ENCODE measurements at regions not wholly inside any gene's neighbourhood (a gene's known extent, or its start where the extent isn't known, plus 50 kb on each side); places are given as distances from the start of the nearest gene placed in this dataset.

GRCh38 chr17:74059479-74060240 is 143.8 kb upstream of the RPL38 start:
- DNase-seq, result peak; percentile 18 to 43

DNA sequence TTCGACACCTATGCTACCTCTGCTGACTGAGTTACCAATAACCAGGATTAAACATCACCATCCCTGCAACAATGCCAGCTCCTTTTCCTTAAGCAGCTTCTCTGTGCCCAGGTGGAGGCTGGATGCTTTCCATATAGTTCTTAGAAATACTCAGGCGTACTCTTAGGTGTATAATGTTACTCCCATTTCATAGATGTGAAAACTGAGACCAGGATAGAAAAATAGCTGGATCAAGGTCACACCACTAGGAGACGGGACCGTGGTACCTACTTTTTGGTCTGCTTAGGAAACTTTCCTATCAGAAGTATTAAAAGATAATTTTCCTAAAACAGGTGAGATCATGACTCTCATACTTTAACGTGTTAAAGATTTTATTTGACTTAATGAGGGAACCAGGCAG is 141.7 kb upstream of the RPL38 start:
- no peak for DNase-seq

GRCh38 chr17:74062234-74062633 is 141.2 kb upstream of the RPL38 start:
- DNase-seq, result no peak

DNA sequence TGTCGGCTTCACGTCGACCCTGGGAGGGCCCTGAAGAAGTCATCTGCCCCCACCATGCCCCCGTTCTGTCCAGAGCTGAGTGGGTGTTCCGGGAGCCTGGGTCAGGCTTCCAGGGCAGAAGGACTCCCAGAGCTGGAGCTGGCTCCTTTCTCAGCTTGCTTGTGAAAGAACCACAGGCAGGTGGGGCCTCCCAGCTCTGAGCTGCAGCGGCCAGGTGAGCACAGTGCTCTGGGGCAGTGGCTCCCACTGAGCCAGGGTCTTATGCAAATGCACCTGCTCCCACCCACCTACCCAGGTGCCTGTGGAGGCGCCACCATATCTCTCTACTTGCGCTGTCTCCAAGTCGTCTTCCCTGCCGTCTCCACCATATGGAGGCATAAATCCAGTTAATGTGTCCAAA is 140.0 kb upstream of the RPL38 start:
- DNase-seq, result no peak

DNA sequence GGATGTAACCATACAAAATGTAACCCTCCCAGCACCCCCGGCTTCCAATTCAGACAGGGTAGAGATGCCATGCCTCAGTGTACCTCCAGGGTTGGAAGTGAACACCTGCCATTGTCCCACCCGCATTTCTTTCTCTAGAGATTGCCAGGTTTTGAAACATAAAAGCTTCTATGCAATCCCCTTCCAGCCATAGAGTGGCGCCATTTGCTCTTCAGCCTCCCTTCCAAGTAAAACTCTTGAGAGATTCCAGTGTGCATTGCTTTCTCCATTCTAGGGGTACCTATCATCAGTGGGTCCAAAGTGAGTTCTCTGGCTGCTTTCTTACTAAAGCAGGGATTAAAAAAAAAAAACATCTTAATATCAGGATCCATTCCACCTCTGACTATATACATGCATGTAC is 133.1 kb upstream of the RPL38 start:
- no peak for DNase-seq

- no peak for DNase-seq
Measured at GRCh38 chr17:74070998-74071679, 132.3 kb upstream of the RPL38 start.

GRCh38 chr17:74072340-74072739 is 131.1 kb upstream of the RPL38 start:
- DNase-seq, result no peak

DNA sequence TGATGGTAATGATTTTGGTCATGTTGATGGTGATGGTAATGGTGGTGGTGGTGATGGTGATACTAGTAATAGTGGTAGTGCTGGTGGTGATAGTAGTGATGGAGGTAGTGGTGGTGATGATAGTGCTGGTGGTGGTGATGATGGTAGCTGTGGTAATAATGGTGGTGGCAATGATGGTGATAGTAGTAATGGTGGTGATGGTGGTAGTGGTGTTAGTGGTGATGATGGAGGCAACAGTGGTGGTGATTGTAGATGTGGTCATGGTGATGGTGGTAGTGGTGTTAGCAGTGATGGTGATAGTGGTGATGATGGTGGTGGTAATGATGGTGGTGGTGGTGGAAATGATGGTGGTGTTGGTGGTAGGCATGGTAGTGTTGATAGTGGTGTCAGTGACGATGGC is 127.0 kb upstream of the RPL38 start:
- no peak for DNase-seq

DNA sequence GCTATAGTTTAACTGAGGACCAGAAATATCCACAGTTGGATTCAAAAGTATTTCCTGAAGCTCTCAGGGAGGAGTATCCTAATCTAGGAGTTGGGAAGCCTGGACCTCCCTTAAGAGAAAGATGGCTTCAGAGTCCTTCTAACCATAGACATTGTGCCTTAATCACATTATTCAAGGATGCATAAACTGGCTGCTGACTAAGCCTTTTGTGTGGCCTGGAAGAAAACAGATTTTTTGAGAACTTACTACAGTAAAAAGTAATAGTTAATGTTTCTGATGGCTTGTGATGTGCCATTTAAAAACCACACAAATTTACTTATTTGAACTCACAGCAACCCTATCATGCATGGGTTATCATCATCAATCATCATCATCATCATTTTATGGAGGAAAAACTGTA is 126.2 kb upstream of the RPL38 start:
- DNase-seq, result no peak

- no peak for DNase-seq
Measured at GRCh38 chr17:74078363-74078941, 125.0 kb upstream of the RPL38 start.

DNA sequence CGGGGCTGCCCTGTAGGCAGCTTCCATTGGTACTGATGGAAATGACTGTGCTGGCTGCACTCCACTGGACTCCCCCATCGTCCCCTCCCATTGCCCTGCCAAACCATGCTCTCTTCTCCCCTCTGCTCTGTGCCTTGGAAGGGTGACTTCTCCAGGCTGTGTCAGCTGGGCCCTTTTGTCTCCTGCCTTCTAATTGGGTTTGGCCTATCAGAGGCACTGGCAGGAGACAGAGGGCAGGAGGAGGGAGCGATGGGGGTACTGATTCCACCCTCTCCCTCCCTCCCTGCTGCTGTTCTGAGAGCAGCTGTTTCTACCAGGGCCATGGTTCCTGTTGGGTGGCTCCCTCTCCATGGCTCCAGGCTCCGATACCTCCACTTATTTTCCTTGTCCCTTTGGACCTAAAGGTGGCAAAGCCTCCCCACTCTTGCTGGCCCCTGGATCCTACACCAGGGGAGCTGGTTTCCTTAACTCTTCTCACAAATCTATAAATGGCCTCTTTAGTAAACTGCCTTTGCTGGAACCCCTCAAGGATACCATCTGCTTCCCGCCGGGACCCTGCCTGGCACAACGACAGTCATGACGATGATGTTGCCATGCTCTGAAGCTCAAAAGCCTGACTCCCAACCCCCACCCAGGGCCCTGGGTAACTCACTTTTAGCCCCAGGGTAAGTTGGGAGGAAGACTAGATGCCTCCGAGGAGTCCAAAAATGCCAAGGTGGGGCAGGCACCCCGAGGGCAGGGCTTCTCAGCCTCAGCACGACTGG is 123.8 kb upstream of the RPL38 start:
- no peak for DNase-seq

DNA sequence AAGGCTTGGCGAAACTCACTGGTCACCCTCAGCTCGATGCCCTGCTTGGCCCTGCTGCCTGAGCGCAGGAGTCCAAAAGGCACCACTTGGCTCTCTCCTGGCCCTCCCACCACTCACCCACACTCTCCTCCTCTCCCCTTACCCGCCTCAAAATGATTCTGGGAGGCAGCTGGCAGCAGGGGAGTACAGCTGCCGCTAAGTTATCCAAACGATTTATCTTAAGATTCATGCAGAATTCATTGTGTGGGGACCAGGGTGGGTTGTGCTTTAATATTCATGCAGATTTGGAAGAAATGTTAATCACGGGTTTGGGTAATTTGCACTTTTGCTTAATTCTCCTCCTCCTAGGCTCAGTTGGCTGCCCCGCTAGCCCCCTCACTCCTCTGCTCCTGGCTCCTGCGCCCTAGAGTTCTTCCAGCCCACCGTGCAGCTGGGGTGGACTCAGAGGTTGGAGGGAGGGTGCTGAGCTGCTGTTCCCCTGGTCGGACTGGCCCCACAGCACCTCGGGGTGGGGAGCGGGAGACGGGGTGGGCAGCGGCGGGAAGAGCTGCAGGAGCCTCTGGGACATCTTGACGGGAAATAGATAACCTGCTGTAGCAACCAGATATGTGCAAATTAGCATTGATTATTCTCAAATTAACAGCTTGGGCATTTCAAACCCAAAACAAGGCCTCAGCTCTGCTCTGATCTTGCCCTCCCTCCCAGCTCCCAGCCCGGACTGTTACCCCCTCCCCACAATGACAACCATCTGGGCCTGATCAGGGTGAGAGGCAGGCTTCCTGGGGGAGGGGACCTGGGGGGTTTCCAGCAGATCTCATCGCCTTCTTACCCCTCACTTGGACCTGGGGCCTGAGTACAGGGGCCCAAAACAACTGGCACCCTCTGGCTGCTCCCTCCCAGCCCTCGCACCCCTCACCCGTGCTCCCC is 122.6 kb upstream of the RPL38 start:
- DNase-seq, result no peak

DNA sequence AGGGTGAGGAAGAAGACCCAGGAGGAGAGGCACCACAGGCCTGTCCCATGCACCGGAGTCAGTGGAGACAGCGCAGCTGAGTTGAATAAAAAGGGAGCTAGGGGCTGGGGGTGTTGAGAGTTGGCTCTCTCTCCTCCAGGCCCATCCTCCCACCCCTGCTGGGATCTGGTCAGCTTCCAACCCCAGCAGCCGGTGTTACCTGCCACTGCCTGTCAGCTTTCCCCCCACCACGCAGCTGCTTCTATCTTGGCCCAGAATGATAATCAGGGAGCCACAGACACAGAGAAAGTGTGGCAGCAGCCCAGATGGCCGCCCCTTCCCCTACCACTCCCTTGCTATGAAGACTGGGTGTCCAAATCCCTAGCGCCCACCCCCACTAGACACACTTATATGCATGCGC is 120.6 kb upstream of the RPL38 start:
- no peak for DNase-seq

DNA sequence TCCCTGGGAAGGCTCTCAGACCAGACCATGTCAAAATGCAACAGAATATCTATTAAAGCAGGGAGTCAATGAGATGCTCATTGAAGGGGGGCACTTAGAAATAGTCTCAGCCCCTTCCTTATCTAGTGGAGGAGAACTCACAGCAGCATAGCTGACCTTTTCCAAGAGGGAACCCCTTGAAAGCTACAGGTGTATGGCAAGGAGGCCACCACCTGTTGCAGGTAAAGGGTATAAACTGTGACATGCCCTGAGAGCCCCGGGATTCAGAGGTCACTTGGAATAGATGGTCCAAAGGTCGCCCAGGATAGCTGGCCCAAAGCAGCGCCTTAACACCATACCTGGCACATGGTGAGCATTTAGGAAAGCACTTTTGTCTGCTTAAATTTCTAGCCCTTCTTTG is 120.2 kb upstream of the RPL38 start:
- DNase-seq, result no peak

- DNase-seq, result no peak
Measured at GRCh38 chr17:74085434-74085833, 118.0 kb upstream of the RPL38 start.

DNA sequence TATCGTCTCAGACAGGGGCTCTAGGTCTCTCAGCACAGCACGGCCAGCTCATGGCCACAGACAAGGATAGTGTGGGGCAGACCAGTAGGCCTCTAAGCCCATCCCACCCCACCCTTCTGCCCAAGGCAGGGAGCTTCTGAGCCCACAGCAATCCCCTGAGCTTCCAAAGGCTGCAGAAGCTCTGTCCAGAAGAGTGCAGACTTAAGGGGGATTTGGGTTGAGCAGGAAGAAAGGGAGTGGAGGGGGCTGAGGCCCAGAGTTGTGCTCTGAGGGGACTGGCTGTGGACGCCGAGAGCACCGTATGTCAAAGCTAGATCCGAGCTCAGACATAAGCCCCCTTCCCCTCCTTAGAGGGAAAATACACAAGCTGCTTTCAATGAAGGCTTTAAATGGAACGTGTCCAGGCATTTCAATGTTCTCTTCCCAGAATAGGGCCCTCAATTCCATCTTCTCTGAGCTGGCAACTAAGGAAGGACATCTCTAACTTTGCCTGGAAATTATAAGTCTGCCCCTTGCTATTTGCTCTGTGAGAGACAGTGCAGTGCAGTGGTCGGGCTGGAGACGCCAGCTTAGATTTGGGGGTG is 116.4 kb upstream of the RPL38 start:
- DNase-seq, result no peak

DNA sequence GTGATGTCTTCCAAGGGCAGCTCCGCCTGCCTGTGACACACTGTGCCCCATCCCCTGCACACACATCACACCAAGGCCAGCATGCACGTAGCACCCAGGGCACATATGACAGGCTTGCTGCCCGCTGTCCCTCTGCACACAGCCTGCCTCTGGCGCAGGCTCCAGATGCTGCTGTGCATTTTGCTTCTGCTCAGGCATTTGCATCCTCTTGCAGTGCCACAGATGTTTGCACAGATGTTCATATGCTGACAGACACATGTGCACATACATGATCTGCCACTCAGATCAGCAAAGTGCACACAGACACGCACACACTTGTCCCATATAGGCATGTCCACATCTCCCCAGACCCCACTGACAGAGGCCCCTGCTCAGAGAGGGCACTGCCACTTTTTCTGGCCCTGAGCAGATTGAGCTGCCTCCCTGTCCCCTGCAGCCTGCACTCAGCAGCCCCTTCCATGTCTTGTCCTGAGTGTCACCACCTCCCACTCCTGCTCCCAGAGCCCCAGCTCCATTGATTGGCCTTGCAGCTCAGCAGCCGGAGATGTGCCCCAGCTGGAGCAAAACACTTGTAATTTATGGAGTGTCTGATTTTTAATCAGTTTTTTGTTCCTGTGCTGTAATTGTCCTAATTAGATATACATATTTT is 115.1 kb upstream of the RPL38 start:
- no peak for DNase-seq

GRCh38 chr17:74088934-74089329 is 114.5 kb upstream of the RPL38 start:
- DNase-seq, result no peak

DNA sequence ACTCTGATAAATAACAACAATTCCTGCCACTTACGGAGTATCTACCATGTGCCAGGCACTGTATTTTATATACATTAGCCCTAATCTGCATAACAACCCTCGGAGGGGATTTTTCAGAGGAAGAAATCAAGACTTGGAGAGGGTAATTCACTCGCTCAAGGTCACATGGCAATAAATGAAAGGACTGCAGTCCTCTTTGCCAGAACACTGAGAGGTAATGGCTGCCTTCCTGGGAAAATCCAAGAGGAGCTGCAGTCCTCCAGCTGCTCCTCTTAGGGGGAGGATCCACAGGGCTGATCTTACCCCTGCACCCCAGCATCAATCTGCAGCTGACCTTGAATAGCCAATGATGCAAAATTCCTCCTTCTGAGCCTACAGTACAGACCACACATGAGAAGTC is 114.1 kb upstream of the RPL38 start:
- DNase-seq, result no peak

DNA sequence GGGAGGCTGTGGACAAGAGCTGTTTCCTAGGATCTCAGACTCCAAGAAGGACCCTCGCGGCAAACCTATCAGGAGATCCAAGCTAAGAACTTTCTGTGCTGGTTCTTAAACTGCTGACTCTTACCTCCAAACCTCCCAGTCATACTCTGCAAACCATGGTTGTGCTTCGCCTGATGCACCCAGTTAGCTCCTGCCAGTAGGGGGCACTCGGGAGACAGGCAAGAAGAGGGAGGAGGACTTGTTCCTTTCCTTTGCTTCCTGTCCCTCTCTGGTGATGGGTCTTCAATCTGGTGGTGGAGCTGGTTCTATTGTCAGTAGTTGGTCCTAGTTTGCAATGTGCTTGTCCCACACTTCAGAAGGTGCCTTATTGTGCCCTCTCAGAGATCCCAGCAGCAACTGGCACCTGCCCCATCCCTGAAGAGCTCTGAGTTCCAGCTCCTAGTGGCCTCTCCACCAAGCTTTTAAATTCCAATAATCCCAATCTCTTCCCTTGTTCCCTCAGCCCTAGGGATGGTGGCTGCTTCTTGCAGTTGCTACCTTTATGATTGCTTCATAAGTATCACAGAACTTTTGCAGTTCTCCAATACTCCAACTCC is 113.5 kb upstream of the RPL38 start:
- DNase-seq, result peak in 1 of 2 donors; percentile 31

GRCh38 chr17:74094651-74095050 is 108.8 kb upstream of the RPL38 start:
- no peak for DNase-seq
